HCT116 (cell line): ENCODE measurements at regions not wholly inside any gene's neighbourhood (a gene's known extent, or its start where the extent isn't known, plus 50 kb on each side); places are given as distances from the start of the nearest gene placed in this dataset.

Source experiments
- CTCF ChIP-seq, 3 experiments: fragments of 200-600 bp in 1 of 3; sonication (generic) in 1 of 3; IDR thresholded peaks in 2 of 3; conservative IDR thresholded peaks in 1 of 3; 2 replicates each; pipeline ENCODE4 v1.5.1; 2012 to 2017; ENCODE audit warnings: low read depth in 2 of 3, low read length in 2 of 3, antibody characterized with exemption in 1 of 3, borderline replicate concordance in 1 of 3, control low read depth in 1 of 3, mild to moderate bottlenecking in 1 of 3, mixed read lengths in 1 of 3, mixed run types in 1 of 3, moderate library complexity in 1 of 3; ENCODE audit not compliant: insufficient read depth in 1 of 3
- EZH2 ChIP-seq: fragments of 200-600 bp; sonication (generic); IDR thresholded peaks from 2 replicates; pipeline ENCODE4 v1.6.1; 2017; ENCODE audit warnings: antibody characterized with exemption, mixed run types
- EZH2phosphoT487 ChIP-seq: fragments of 200-600 bp; IDR thresholded peaks from 2 replicates; pipeline ENCODE4 v1.6.1; 2018; ENCODE audit warnings: antibody characterized with exemption, borderline replicate concordance
- POLR2A ChIP-seq: IDR thresholded peaks from 2 replicates; pipeline ENCODE4 v1.7.0; 2011; ENCODE audit warnings: borderline replicate concordance; ENCODE audit not compliant: insufficient read depth, insufficient read length; ENCODE audit errors: extremely low read depth
- REST ChIP-seq: IDR thresholded peaks from 2 replicates; pipeline ENCODE4 v1.6.1; 2012; ENCODE audit warnings: low read depth
- SP1 ChIP-seq: IDR thresholded peaks from 2 replicates; pipeline ENCODE4 v1.6.1; 2012; ENCODE audit warnings: low read depth
- YY1 ChIP-seq: IDR thresholded peaks from 2 replicates; pipeline ENCODE4 v1.6.1; 2011; ENCODE audit warnings: low read length, low read depth, moderate library complexity, mild to moderate bottlenecking; ENCODE audit not compliant: insufficient replicate concordance; ENCODE audit errors: extremely low read depth
- ZNF274 ChIP-seq: fragments of 200-500 bp; sonication (Bioruptor generic); IDR thresholded peaks from 2 replicates; pipeline ENCODE4 v1.6.1; 2014; ENCODE audit warnings: mild to moderate bottlenecking, low read depth, low read length, inconsistent platforms

GRCh38 chr6:130700397-130700796 is 126.8 kb upstream of the SMLR1 start:
- TF ChIP-seq REST = no peak
- TF ChIP-seq CTCF (IDR thresholded peaks at IDR 0.05 in 2 of 3, conservative IDR thresholded peaks at IDR 0.05 in 1 of 3; ENCODE audit: borderline replicate concordance in 1 of 3, insufficient read depth in 1 of 3, low read depth in 2 of 3, low read length in 2 of 3) = no peak
- TF ChIP-seq POLR2A = no peak
- TF ChIP-seq ZNF274 = no peak
- no peak for TF ChIP-seq YY1
- TF ChIP-seq EZH2phosphoT487 = no peak
- TF ChIP-seq SP1 = no peak
- TF ChIP-seq EZH2 = no peak
